Natural killer cell (primary cell): ENCODE measurements at regions not wholly inside any gene's neighbourhood (a gene's known extent, or its start where the extent isn't known, plus 50 kb on each side); places are given as distances from the start of the nearest gene placed in this dataset.

Experiments used
- ATAC-seq, 3 donors: fragments of 150-1000 bp in 2 of 3; fragments of 200-7000 bp in 1 of 3; cut with Tn5 transposase; 1 replicate in 1 of 3; 2 replicates in 2 of 3; pipeline ENCODE4 v1.10.0; 2021; ENCODE audit warnings: mild to moderate bottlenecking in 2 of 3, moderate library complexity in 2 of 3
- DNase-seq, 2 donors: peaks; one replicate each; pipeline versions ENCODE4 v3.0.0 to v3.0.0-alpha.2; 2013 to 2021; ENCODE audit warnings: mixed read lengths in 1 of 2
- H3K27ac ChIP-seq: one replicate; pipeline ENCODE4 v1.5.1; 2013; ENCODE audit warnings: mild to moderate bottlenecking, low read length
- H3K27me3 ChIP-seq: one replicate; pipeline ENCODE4 v1.6.1; 2013; ENCODE audit warnings: low read length; ENCODE audit not compliant: control insufficient read depth, insufficient read depth
- H3K36me3 ChIP-seq: one replicate; pipeline ENCODE4 v1.6.1; 2013; ENCODE audit warnings: low read length; ENCODE audit not compliant: control insufficient read depth, insufficient read depth
- H3K4me1 ChIP-seq: one replicate; pipeline ENCODE4 v1.6.1; 2013; ENCODE audit warnings: low read length; ENCODE audit not compliant: control insufficient read depth, insufficient read depth
- H3K4me3 ChIP-seq: one replicate; pipeline ENCODE4 v1.5.1; 2013; ENCODE audit warnings: low read length
- H3K9me3 ChIP-seq: one replicate; pipeline ENCODE4 v1.6.1; 2013; ENCODE audit warnings: low read length; ENCODE audit not compliant: control insufficient read depth, insufficient read depth
- H3K27ac Mint-ChIP-seq, 2 donors: one replicate each; pipeline ENCODE4 v1.8.0; 2022; ENCODE audit warnings: mild to moderate bottlenecking in 2 of 2, mixed read lengths in 2 of 2, moderate library complexity in 1 of 2
- H3K27me3 Mint-ChIP-seq, 2 donors: one replicate each; pipeline ENCODE4 v1.8.0; 2022; ENCODE audit warnings: low read depth in 2 of 2, mixed read lengths in 2 of 2
- H3K36me3 Mint-ChIP-seq: one replicate; pipeline ENCODE4 v1.8.0; 2022; ENCODE audit warnings: mixed read lengths
- H3K4me1 Mint-ChIP-seq, 2 donors: one replicate each; pipeline ENCODE4 v1.8.0; 2022; ENCODE audit warnings: mixed read lengths in 2 of 2
- H3K4me3 Mint-ChIP-seq: one replicate; pipeline ENCODE4 v1.8.0; 2022; ENCODE audit warnings: mild to moderate bottlenecking, moderate library complexity, mixed read lengths
- H3K9me3 Mint-ChIP-seq, 2 donors: one replicate each; pipeline ENCODE4 v1.8.0; 2022; ENCODE audit warnings: mixed read lengths in 2 of 2
- CTCF ChIP-seq: fragments of 200-600 bp; IDR thresholded peaks from one replicate; pipeline ENCODE4 v1.8.0; 2022; ENCODE audit warnings: antibody characterized with exemption
- WGBS: methylation state at CpG from one replicate; pipeline ENCODE4 v1.1.7; 2013; ENCODE audit warnings: missing lambda C conversion rate; ENCODE audit not compliant: insufficient coverage; 5-methylcytosine and 5-hydroxymethylcytosine counted together
- intact Hi-C: fragments of 100-400 bp; cut with micrococcal nuclease; formaldehyde crosslinking; loops from one replicate; pipeline ENCODE4 v1.14.2; 2022

DNA sequence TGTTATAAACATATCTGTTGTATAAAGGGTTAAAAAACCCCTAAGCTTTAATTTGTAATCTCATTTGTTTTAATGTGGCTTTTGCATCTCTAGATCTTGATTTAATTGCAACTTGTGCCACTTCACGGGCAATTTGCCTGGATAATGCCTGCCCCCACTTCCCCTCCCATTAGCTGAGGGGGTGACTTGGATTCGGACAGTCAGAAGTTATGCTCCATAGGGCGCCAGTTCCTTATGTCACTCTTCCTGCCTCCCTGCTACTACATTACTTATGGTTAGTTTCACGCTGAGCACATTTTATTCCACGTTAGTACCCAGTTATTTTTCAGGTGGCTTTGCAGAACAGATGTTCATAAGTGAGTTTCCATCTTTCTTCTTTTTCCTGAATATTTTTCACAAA, 1015.2 kb upstream of the PHF14 start:
- peaks cover 10% of the 10 kb centered on the region for H3K36me3 Mint-ChIP-seq
- H3K27ac Mint-ChIP-seq, result no peak overlapping the region
- H3K4me3 Mint-ChIP-seq, result no peak overlapping the region
- ATAC-seq, result no peak
- Histone ChIP-seq H3K36me3 (no peaks in the 10 kb centered on the region), H3K27me3 (no peaks in the 10 kb centered on the region), H3K27ac (no peak overlapping the region), H3K4me3 (no peak overlapping the region), H3K4me1 (no peaks in the 10 kb centered on the region), H3K9me3 (peaks cover 9% of the 10 kb centered on the region)
- H3K27me3 Mint-ChIP-seq, result no peaks in the 10 kb centered on the region
- H3K9me3 Mint-ChIP-seq, result peaks cover 4 to 25% of the 10 kb centered on the region in 2 donors
- H3K4me1 Mint-ChIP-seq, result no peaks in the 10 kb centered on the region
- intact Hi-C loops, result no loop called here
- 81% methylated on average over 5 of the region's 5 CpGs for WGBS
- TF ChIP-seq CTCF, result no peak
- no peak for DNase-seq

GRCh38 chr7:9960460-9960859, 1013.2 kb upstream of the PHF14 start:
- WGBS, result 83% methylated on average over 2 of the region's 3 CpGs
- no peak for DNase-seq
- no peaks in the 10 kb centered on the region for H3K36me3 Mint-ChIP-seq
- H3K9me3 ChIP-seq, result no peaks in the 10 kb centered on the region
- no peak for TF ChIP-seq CTCF
- H3K4me1 ChIP-seq, result no peaks in the 10 kb centered on the region
- peaks cover 4 to 18% of the 10 kb centered on the region in 2 donors for H3K9me3 Mint-ChIP-seq
- intact Hi-C loops, result no loop called here
- no peak overlapping the region for H3K27ac ChIP-seq
- no peaks in the 10 kb centered on the region for H3K36me3 ChIP-seq
- H3K27ac Mint-ChIP-seq, result no peak overlapping the region
- no peak overlapping the region for H3K4me3 ChIP-seq
- H3K4me1 Mint-ChIP-seq, result no peaks in the 10 kb centered on the region
- no peak overlapping the region for H3K4me3 Mint-ChIP-seq
- no peaks in the 10 kb centered on the region for H3K27me3 ChIP-seq
- no peak for ATAC-seq
- no peaks in the 10 kb centered on the region for H3K27me3 Mint-ChIP-seq

- Histone ChIP-seq H3K4me1 (no peaks in the 10 kb centered on the region), H3K9me3 (no peaks in the 10 kb centered on the region), H3K27ac (no peak overlapping the region), H3K4me3 (no peak overlapping the region), H3K27me3 (no peaks in the 10 kb centered on the region), H3K36me3 (no peaks in the 10 kb centered on the region)
- no peak for TF ChIP-seq CTCF
- no peak overlapping the region for H3K4me3 Mint-ChIP-seq
- H3K27ac Mint-ChIP-seq, result no peak overlapping the region
- ATAC-seq (no peak), DNase-seq (no peak)
- no peaks in the 10 kb centered on the region for H3K4me1 Mint-ChIP-seq
- intact Hi-C loops, result no loop called here
- H3K36me3 Mint-ChIP-seq, result no peaks in the 10 kb centered on the region
- H3K27me3 Mint-ChIP-seq, result no peaks in the 10 kb centered on the region
- WGBS, result 94% methylated on average over 2 of the region's 5 CpGs
- H3K9me3 Mint-ChIP-seq, result peaks cover 4 to 18% of the 10 kb centered on the region in 2 donors
These were observed 1012.3 kb upstream of the PHF14 start for GRCh38 chr7:9961161-9961922.

- no peaks in the 10 kb centered on the region for H3K4me1 Mint-ChIP-seq
- WGBS, result 80% methylated on average over 4 of the region's 4 CpGs
- ATAC-seq (no peak), DNase-seq (no peak)
- no peaks in the 10 kb centered on the region for H3K27me3 ChIP-seq
- TF ChIP-seq CTCF, result no peak
- no peak overlapping the region for H3K4me3 ChIP-seq
- intact Hi-C loops, result no loop called here
- H3K36me3 Mint-ChIP-seq, result no peaks in the 10 kb centered on the region
- H3K36me3 ChIP-seq, result no peaks in the 10 kb centered on the region
- no peaks in the 10 kb centered on the region for H3K27me3 Mint-ChIP-seq
- no peaks in the 10 kb centered on the region for H3K4me1 ChIP-seq
- peaks cover 6 to 17% of the 10 kb centered on the region in 2 donors for H3K9me3 Mint-ChIP-seq
- no peak overlapping the region for H3K27ac ChIP-seq
- H3K27ac Mint-ChIP-seq, result no peak overlapping the region
- no peak overlapping the region for H3K4me3 Mint-ChIP-seq
- H3K9me3 ChIP-seq, result no peaks in the 10 kb centered on the region
These were observed 1010.9 kb upstream of the PHF14 start for GRCh38 chr7:9962742-9963141.
